A673 (cell line): ENCODE measurements at regions not wholly inside any gene's neighbourhood (a gene's known extent, or its start where the extent isn't known, plus 50 kb on each side); places are given as distances from the start of the nearest gene placed in this dataset.

Experiments
- BruUV-seq: library from RNA; stranded (reverse); fragments of 400-500 nt; replicated peaks from 2 replicates; lab custom pipeline; 2021; lab: Mats Ljungman, UMichigan
- CTCF ChIA-PET: fragments of 300-600 bp; sonication (Branson Sonifier 250); formaldehyde crosslinking; loops from one replicate; lab custom pipeline; 2022; ENCODE audit warnings: antibody characterized with exemption; lab: Charles Lee
- POLR2A ChIA-PET: fragments of 300-600 bp; sonication (Branson Sonifier 250); formaldehyde crosslinking; loops from one replicate; lab custom pipeline; 2022; ENCODE audit warnings: antibody characterized with exemption; ENCODE audit not compliant: low non-redundant PET; lab: Charles Lee
- DNase-seq: peaks from one replicate; pipeline ENCODE4 v3.0.0-alpha.2; 2015; ENCODE audit warnings: low spot score
- H3K27ac ChIP-seq: fragments of 200-600 bp; sonication (generic); 2 replicates; pipeline ENCODE4 v1.5.1; 2016; ENCODE audit warnings: mixed run types, low read depth, mild to moderate bottlenecking, mixed read lengths, antibody characterized with exemption, low read length; ENCODE audit not compliant: poor library complexity, severe bottlenecking
- H3K27me3 ChIP-seq: fragments of 200-600 bp; sonication (generic); replicated peaks from 2 replicates; pipeline ENCODE4 v1.6.1; 2017; ENCODE audit warnings: mixed run types, low read depth, mild to moderate bottlenecking, mixed read lengths, antibody characterized with exemption, low read length; ENCODE audit not compliant: insufficient read depth, poor library complexity
- H3K36me3 ChIP-seq: fragments of 200-600 bp; sonication (generic); 2 replicates; pipeline ENCODE4 v1.6.1; 2016; ENCODE audit warnings: mixed run types, mild to moderate bottlenecking, mixed read lengths, antibody characterized with exemption, low read length; ENCODE audit not compliant: insufficient read depth, poor library complexity, severe bottlenecking
- H3K4me1 ChIP-seq: fragments of 200-600 bp; sonication (generic); 2 replicates; pipeline ENCODE4 v1.6.1; 2017; ENCODE audit warnings: mixed run types, mild to moderate bottlenecking, mixed read lengths, antibody characterized with exemption, low read length; ENCODE audit not compliant: insufficient read depth, poor library complexity, severe bottlenecking
- H3K4me3 ChIP-seq: fragments of 200-600 bp; sonication (generic); 2 replicates; pipeline ENCODE4 v1.5.1; 2016; ENCODE audit warnings: low read depth, mixed run types, mild to moderate bottlenecking, mixed read lengths, low read length; ENCODE audit not compliant: poor library complexity, severe bottlenecking
- H3K9me3 ChIP-seq: fragments of 200-600 bp; sonication (generic); 2 replicates; pipeline ENCODE4 v1.6.1; 2016; ENCODE audit warnings: mixed run types, low read depth, mild to moderate bottlenecking, mixed read lengths, antibody characterized with exemption, low read length; ENCODE audit not compliant: poor library complexity, severe bottlenecking
- EZH2 ChIP-seq: fragments of 200-600 bp; sonication (generic); IDR thresholded peaks from 2 replicates; pipeline ENCODE4 v1.6.1; 2017; ENCODE audit warnings: borderline replicate concordance, low read depth, mild to moderate bottlenecking, mixed read lengths, antibody characterized with exemption, low read length; ENCODE audit not compliant: poor library complexity, severe bottlenecking
- intact Hi-C: fragments of 100-400 bp; cut with micrococcal nuclease; formaldehyde crosslinking; loops from one replicate; pipeline ENCODE4 v1.10.0; 2022; ENCODE audit not compliant: unreplicated experiment
- TF ChIP-seq, protein P1 (sequence below): fragments of 300-800, 200-600 bp; sonication (generic); conservative IDR thresholded peaks from 2 replicates; pipeline ENCODE4 v1.5.1; 2017; ENCODE audit warnings: low read depth, mild to moderate bottlenecking, antibody characterized with exemption, low read length, moderate library complexity, mixed read lengths

DNA sequence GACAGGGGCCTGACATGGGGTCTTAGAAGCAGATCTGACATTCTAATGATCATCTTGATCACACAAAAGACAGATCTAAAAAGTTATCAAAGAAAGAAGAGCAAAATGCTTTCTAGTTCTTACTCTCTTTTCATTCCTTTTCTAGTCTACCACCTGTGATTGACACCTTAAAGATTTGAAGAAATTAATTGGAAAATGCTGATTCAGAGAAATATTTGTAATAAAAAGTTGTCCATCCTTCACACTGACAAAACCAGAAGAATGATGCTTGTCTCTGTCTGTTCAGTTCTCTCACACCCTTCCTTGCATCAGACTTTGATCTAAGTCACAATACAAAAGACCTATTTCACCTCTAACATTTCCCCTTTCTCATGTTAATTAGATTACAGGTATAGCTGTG lies 182.4 kb downstream of the RAP2A start:
- Histone ChIP-seq H3K27me3 (peaks cover 12% of the 10 kb centered on the region), H3K4me3 (no peak overlapping the region), H3K4me1 (no peaks in the 10 kb centered on the region), H3K9me3 (no peaks in the 10 kb centered on the region), H3K27ac (no peak overlapping the region), H3K36me3 (no peaks in the 10 kb centered on the region)
- POLR2A ChIA-PET, result no interaction called here
- CTCF ChIA-PET, result no interaction called here
- no peak for DNase-seq
- intact Hi-C loops, result no loop called here
- BruUV-seq, result no TSS peak
- TF ChIP-seq, protein P1, sequence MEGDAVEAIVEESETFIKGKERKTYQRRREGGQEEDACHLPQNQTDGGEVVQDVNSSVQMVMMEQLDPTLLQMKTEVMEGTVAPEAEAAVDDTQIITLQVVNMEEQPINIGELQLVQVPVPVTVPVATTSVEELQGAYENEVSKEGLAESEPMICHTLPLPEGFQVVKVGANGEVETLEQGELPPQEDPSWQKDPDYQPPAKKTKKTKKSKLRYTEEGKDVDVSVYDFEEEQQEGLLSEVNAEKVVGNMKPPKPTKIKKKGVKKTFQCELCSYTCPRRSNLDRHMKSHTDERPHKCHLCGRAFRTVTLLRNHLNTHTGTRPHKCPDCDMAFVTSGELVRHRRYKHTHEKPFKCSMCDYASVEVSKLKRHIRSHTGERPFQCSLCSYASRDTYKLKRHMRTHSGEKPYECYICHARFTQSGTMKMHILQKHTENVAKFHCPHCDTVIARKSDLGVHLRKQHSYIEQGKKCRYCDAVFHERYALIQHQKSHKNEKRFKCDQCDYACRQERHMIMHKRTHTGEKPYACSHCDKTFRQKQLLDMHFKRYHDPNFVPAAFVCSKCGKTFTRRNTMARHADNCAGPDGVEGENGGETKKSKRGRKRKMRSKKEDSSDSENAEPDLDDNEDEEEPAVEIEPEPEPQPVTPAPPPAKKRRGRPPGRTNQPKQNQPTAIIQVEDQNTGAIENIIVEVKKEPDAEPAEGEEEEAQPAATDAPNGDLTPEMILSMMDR, result no peak

DNA sequence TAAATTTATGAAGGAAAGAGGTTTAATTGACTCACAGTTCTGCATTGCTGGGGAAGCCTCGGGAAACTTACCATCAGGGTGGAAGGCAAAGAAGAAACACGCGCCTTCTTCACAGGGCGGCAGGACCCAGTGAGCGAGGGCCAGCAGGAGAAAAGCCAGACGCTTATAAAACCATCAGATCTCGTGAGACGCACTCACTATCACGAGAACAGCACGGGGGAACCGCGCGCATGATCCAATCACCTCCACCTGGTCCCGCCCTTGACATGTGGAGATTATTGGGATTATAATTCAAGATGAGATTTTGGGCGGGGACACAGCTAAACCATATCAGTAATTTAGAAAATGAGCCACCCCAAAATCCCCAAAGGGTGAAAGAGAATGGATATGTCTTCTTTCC lies 187.1 kb downstream of the RAP2A start:
- BruUV-seq, result no TSS peak
- H3K27me3 ChIP-seq, result peaks cover 15% of the 10 kb centered on the region
- no peaks in the 10 kb centered on the region for H3K9me3 ChIP-seq
- H3K27ac ChIP-seq, result no peak overlapping the region
- H3K36me3 ChIP-seq, result no peaks in the 10 kb centered on the region
- H3K4me1 ChIP-seq, result no peaks in the 10 kb centered on the region
- intact Hi-C loops, result no loop called here
- no peak for TF ChIP-seq EZH2
- TF ChIP-seq, protein P1, result no peak
- ChIA-PET CTCF (no interaction called here), POLR2A (no interaction called here)
- DNase-seq, result no peak
- no peak overlapping the region for H3K4me3 ChIP-seq

DNA sequence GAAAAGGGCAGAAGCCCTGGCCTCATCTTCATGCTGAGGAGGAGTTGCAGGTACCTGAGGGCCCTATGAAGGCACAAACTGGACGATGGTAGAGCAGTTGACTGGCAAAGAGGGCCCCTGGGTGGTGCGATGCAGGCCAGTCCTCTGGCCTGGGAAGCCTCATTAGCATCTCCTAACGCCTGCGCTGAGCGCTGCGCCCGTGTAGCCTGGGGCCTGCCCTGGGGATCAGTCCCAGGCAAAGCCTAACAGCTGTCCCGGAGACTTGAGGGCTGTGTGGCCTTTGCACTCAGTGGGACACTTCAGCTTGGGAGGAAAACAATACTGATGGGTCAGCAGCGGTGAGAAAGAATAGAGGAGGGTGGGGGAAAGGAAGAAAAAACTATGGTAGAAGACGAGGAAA lies 187.7 kb downstream of the RAP2A start:
- H3K9me3 ChIP-seq, result no peaks in the 10 kb centered on the region
- BruUV-seq, result no TSS peak

More for the DNA sequence above, 187.7 kb downstream of the RAP2A start:
- Histone ChIP-seq H3K27ac (no peak overlapping the region), H3K36me3 (no peaks in the 10 kb centered on the region), H3K27me3 (peaks cover 15% of the 10 kb centered on the region), H3K4me1 (no peaks in the 10 kb centered on the region), H3K4me3 (no peak overlapping the region)
- intact Hi-C loops, result no loop called here
- POLR2A ChIA-PET, result no interaction called here
- no peak for TF ChIP-seq EZH2
- TF ChIP-seq, protein P1, result no peak
- no peak for DNase-seq
- CTCF ChIA-PET, result no interaction called here
